ENCODE measurements at regions not wholly inside any gene's neighbourhood (a gene's known extent, or its start where the extent isn't known, plus 50 kb on each side); places are given as distances from the start of the nearest gene placed in this dataset.

- H3K9me3 ChIP-seq (ENCODE audit: insufficient read depth, low read depth, low read length) = no peaks in the 10 kb centered on the region
- no peak overlapping the region for H3K27ac ChIP-seq (ENCODE audit: low read length)
- no peaks in the 10 kb centered on the region for H3K36me3 ChIP-seq (ENCODE audit: insufficient read depth, low read depth, low read length)
- H3K4me1 ChIP-seq (ENCODE audit: insufficient read depth, low read length) = no peaks in the 10 kb centered on the region
- no peak overlapping the region for H3K9ac ChIP-seq (ENCODE audit: low read depth, low read length)
- no peaks in the 10 kb centered on the region for H3K27me3 ChIP-seq (ENCODE audit: insufficient read depth, low read length)
- H3K4me3 ChIP-seq (ENCODE audit: low read length) = no peak overlapping the region
Observed at GRCh38 chr7:41039386-41039953, 663.4 kb downstream of the INHBA start.

DNA sequence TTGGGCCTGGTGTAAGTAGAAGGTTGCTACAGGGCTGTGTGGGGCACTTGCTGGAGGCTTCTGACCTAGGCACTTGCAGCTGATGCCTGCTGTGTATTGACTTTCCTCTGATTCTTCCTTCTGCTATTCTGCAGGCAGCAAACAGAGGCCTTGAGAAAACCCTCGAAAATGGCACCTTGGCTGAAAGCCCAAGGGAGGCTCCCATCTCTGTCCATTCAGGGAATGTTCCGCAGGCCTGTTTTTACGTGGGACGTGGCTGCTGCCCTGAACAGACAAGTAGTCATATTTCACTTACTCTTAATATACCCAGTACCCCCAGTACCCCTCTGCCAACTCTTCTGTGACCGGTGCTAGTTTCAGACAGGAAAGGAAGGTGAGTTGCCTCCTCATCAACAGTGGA, 664.7 kb downstream of the INHBA start:
- no peaks in the 10 kb centered on the region for H3K9me3 ChIP-seq (ENCODE audit: insufficient read depth, low read depth, low read length)
- no peak overlapping the region for H3K27ac ChIP-seq (ENCODE audit: low read length)
- no peak overlapping the region for H3K9ac ChIP-seq (ENCODE audit: low read depth, low read length)
- no peaks in the 10 kb centered on the region for H3K4me1 ChIP-seq (ENCODE audit: insufficient read depth, low read length)
- H3K4me3 ChIP-seq (ENCODE audit: low read length) = no peak overlapping the region
- no peaks in the 10 kb centered on the region for H3K36me3 ChIP-seq (ENCODE audit: insufficient read depth, low read depth, low read length)
- no peaks in the 10 kb centered on the region for H3K27me3 ChIP-seq (ENCODE audit: insufficient read depth, low read length)

DNA sequence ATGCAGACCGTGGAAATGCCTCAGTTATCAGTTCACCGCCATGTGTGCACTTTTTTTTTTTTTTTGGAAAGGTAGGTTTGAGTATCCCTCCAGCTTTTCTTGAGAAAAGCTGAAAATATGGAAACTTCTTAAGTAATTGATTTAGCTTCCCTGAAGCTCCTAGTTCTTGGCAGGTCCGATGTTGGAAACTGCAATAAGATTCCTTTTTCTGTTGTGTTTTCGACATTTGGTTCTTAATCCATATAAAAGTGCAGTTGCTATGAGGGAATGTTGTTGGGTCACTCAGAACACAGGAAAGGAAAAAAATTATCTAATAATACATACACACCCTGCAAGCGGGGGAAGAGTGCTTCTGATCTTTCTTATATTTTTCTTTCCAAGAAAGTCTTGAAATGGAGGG, 665.2 kb downstream of the INHBA start:
- no peaks in the 10 kb centered on the region for H3K36me3 ChIP-seq (ENCODE audit: insufficient read depth, low read depth, low read length)
- no peak overlapping the region for H3K27ac ChIP-seq (ENCODE audit: low read length)
- H3K4me1 ChIP-seq (ENCODE audit: insufficient read depth, low read length) = no peaks in the 10 kb centered on the region
- no peaks in the 10 kb centered on the region for H3K9me3 ChIP-seq (ENCODE audit: insufficient read depth, low read depth, low read length)
- H3K9ac ChIP-seq (ENCODE audit: low read depth, low read length) = no peak overlapping the region
- no peak overlapping the region for H3K4me3 ChIP-seq (ENCODE audit: low read length)
- no peaks in the 10 kb centered on the region for H3K27me3 ChIP-seq (ENCODE audit: insufficient read depth, low read length)

GRCh38 chr7:41035794-41036193, 667.1 kb downstream of the INHBA start:
- Histone ChIP-seq H3K4me1 (ENCODE audit: insufficient read depth, low read length) (no peaks in the 10 kb centered on the region), H3K9me3 (ENCODE audit: insufficient read depth, low read depth, low read length) (no peaks in the 10 kb centered on the region), H3K4me3 (ENCODE audit: low read length) (no peak overlapping the region), H3K9ac (ENCODE audit: low read depth, low read length) (no peak overlapping the region), H3K27me3 (ENCODE audit: insufficient read depth, low read length) (no peaks in the 10 kb centered on the region), H3K36me3 (ENCODE audit: insufficient read depth, low read depth, low read length) (no peaks in the 10 kb centered on the region), H3K27ac (ENCODE audit: low read length) (no peak overlapping the region)

GRCh38 chr7:41033500-41033899, 669.4 kb downstream of the INHBA start:
- Histone ChIP-seq H3K4me3 (ENCODE audit: low read length) (no peak overlapping the region), H3K36me3 (ENCODE audit: insufficient read depth, low read depth, low read length) (no peaks in the 10 kb centered on the region), H3K9me3 (ENCODE audit: insufficient read depth, low read depth, low read length) (no peaks in the 10 kb centered on the region), H3K4me1 (ENCODE audit: insufficient read depth, low read length) (no peaks in the 10 kb centered on the region), H3K27ac (ENCODE audit: low read length) (no peak overlapping the region), H3K27me3 (ENCODE audit: insufficient read depth, low read length) (no peaks in the 10 kb centered on the region), H3K9ac (ENCODE audit: low read depth, low read length) (no peak overlapping the region)

DNA sequence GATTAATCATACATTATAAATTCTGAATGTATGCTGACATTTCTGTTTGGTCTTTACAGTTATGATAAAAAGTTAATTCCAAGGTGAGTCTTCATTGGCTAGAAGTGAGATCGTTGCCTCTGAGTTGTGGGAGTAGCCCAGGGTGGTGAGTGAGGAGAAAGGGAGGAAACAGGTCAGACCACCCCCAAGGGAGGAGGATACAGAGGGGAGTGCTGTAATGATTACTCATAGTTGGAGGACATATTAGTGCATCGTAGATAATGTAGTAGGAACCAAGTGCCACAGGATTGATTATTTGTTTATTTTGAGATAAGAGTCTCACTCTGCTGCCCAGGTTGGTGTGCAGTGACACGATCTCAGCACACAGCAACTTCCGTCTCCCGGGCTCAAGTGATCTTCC, 672.2 kb downstream of the INHBA start:
- Histone ChIP-seq H3K9ac (ENCODE audit: low read depth, low read length) (no peak overlapping the region), H3K4me1 (ENCODE audit: insufficient read depth, low read length) (no peaks in the 10 kb centered on the region), H3K9me3 (ENCODE audit: insufficient read depth, low read depth, low read length) (no peaks in the 10 kb centered on the region), H3K36me3 (ENCODE audit: insufficient read depth, low read depth, low read length) (no peaks in the 10 kb centered on the region), H3K27ac (ENCODE audit: low read length) (no peak overlapping the region), H3K27me3 (ENCODE audit: insufficient read depth, low read length) (no peaks in the 10 kb centered on the region), H3K4me3 (ENCODE audit: low read length) (no peak overlapping the region)

GRCh38 chr7:41029072-41029499, 673.8 kb downstream of the INHBA start:
- H3K4me3 ChIP-seq (ENCODE audit: low read length) = no peak overlapping the region
- H3K9me3 ChIP-seq (ENCODE audit: insufficient read depth, low read depth, low read length) = no peaks in the 10 kb centered on the region
- no peak overlapping the region for H3K27ac ChIP-seq (ENCODE audit: low read length)
- no peaks in the 10 kb centered on the region for H3K36me3 ChIP-seq (ENCODE audit: insufficient read depth, low read depth, low read length)
- H3K9ac ChIP-seq (ENCODE audit: low read depth, low read length) = no peak overlapping the region
- H3K4me1 ChIP-seq (ENCODE audit: insufficient read depth, low read length) = no peaks in the 10 kb centered on the region
- H3K27me3 ChIP-seq (ENCODE audit: insufficient read depth, low read length) = no peaks in the 10 kb centered on the region

- no peak overlapping the region for H3K27ac ChIP-seq (ENCODE audit: low read length)
- H3K36me3 ChIP-seq (ENCODE audit: insufficient read depth, low read depth, low read length) = no peaks in the 10 kb centered on the region
Observed at GRCh38 chr7:41028580-41028979, 674.3 kb downstream of the INHBA start.

GRCh38 chr7:41027428-41028115, 675.3 kb downstream of the INHBA start:
- no peak overlapping the region for H3K27ac ChIP-seq (ENCODE audit: low read length)
- no peaks in the 10 kb centered on the region for H3K36me3 ChIP-seq (ENCODE audit: insufficient read depth, low read depth, low read length)
- no peaks in the 10 kb centered on the region for H3K9me3 ChIP-seq (ENCODE audit: insufficient read depth, low read depth, low read length)
- H3K27me3 ChIP-seq (ENCODE audit: insufficient read depth, low read length) = no peaks in the 10 kb centered on the region
- no peak overlapping the region for H3K9ac ChIP-seq (ENCODE audit: low read depth, low read length)
- H3K4me3 ChIP-seq (ENCODE audit: low read length) = no peak overlapping the region
- H3K4me1 ChIP-seq (ENCODE audit: insufficient read depth, low read length) = no peaks in the 10 kb centered on the region

More at GRCh38 chr7:41028580-41028979, 674.3 kb downstream of the INHBA start:
- H3K4me3 ChIP-seq (ENCODE audit: low read length) = no peak overlapping the region
- H3K9ac ChIP-seq (ENCODE audit: low read depth, low read length) = no peak overlapping the region
- H3K27me3 ChIP-seq (ENCODE audit: insufficient read depth, low read length) = no peaks in the 10 kb centered on the region
- H3K4me1 ChIP-seq (ENCODE audit: insufficient read depth, low read length) = no peaks in the 10 kb centered on the region
- H3K9me3 ChIP-seq (ENCODE audit: insufficient read depth, low read depth, low read length) = no peaks in the 10 kb centered on the region

DNA sequence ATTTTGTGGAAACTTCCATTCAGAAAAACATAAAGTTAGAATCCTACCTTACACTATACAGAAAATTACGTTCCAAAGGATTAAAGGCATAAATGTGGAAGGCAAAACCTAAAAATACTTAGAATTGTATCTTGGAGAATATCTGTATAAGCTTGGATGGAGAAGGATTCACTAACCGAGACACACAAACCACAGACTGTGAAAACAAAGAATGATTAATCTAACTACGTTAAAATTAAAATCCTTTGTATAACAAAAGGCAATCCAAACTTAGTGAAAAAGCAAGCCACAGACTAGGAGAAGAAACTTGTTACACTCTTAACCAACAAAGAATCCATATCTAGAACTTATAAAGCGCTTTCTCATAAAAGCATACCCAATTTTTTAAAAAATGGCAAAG, 678.8 kb downstream of the INHBA start:
- no peaks in the 10 kb centered on the region for H3K9me3 ChIP-seq (ENCODE audit: insufficient read depth, low read depth, low read length)
- no peaks in the 10 kb centered on the region for H3K27me3 ChIP-seq (ENCODE audit: insufficient read depth, low read length)
- H3K4me3 ChIP-seq (ENCODE audit: low read length) = no peak overlapping the region
- no peaks in the 10 kb centered on the region for H3K36me3 ChIP-seq (ENCODE audit: insufficient read depth, low read depth, low read length)
- H3K27ac ChIP-seq (ENCODE audit: low read length) = no peak overlapping the region
- H3K9ac ChIP-seq (ENCODE audit: low read depth, low read length) = no peak overlapping the region
- H3K4me1 ChIP-seq (ENCODE audit: insufficient read depth, low read length) = no peaks in the 10 kb centered on the region

DNA sequence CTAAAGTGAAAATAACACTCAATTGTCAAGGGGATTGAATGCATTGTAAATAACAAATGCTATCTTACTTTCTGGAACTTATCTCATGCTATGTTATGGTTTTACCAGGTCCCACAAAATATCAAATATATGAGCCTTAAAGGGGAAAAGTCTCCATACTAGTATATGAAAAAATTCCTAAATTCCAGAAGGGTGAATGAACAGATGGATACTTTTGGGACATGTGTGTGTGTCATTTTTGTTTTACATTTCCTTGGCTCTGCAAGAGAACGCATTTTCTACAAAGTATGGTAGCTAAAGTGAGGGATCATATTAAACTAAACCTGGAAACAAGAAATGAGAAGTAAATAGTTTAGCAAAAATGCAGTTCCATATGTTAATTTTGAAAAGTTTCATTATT, 682.8 kb downstream of the INHBA start:
- Histone ChIP-seq H3K4me3 (ENCODE audit: low read length) (no peak overlapping the region), H3K4me1 (ENCODE audit: insufficient read depth, low read length) (no peaks in the 10 kb centered on the region), H3K27ac (ENCODE audit: low read length) (no peak overlapping the region), H3K9ac (ENCODE audit: low read depth, low read length) (no peak overlapping the region), H3K27me3 (ENCODE audit: insufficient read depth, low read length) (no peaks in the 10 kb centered on the region), H3K36me3 (ENCODE audit: insufficient read depth, low read depth, low read length) (no peaks in the 10 kb centered on the region), H3K9me3 (ENCODE audit: insufficient read depth, low read depth, low read length) (no peaks in the 10 kb centered on the region)

- H3K9ac ChIP-seq (ENCODE audit: low read depth, low read length) = no peak overlapping the region
- no peaks in the 10 kb centered on the region for H3K4me1 ChIP-seq (ENCODE audit: insufficient read depth, low read length)
- H3K36me3 ChIP-seq (ENCODE audit: insufficient read depth, low read depth, low read length) = no peaks in the 10 kb centered on the region
Observed at GRCh38 chr7:41013117-41013516, 689.8 kb downstream of the INHBA start.

More at GRCh38 chr7:41013117-41013516, 689.8 kb downstream of the INHBA start:
- Histone ChIP-seq H3K27me3 (ENCODE audit: insufficient read depth, low read length) (no peaks in the 10 kb centered on the region), H3K27ac (ENCODE audit: low read length) (no peak overlapping the region), H3K4me3 (ENCODE audit: low read length) (no peak overlapping the region), H3K9me3 (ENCODE audit: insufficient read depth, low read depth, low read length) (no peaks in the 10 kb centered on the region)

All from iPS-20b (cell line).